IMR-90 (cell line): ENCODE measurements at regions not wholly inside any gene's neighbourhood (a gene's known extent, or its start where the extent isn't known, plus 50 kb on each side); places are given as distances from the start of the nearest gene placed in this dataset.

Source experiments
- ATAC-seq: fragments of 200-7000 bp; cut with Tn5 transposase; 2 replicates; pipeline ENCODE4 v1.9.1; 2020; ENCODE audit warnings: low read depth, mild to moderate bottlenecking, moderate library complexity
- BruUV-seq: library from RNA; stranded (reverse); fragments of 400-500 nt; replicated peaks from 2 replicates; lab custom pipeline; 2021; lab: Mats Ljungman, UMichigan
- CTCF ChIA-PET: fragments of 300-600 bp; formaldehyde crosslinking; extraction: SDS; loops from one replicate; lab custom pipeline; 2021; ENCODE audit warnings: antibody characterized with exemption; lab: Yijun Ruan, JAX
- POLR2A ChIA-PET: fragments of 300-600 bp; sonication (Branson Sonifier 250); formaldehyde crosslinking; loops from one replicate; lab custom pipeline; 2022; ENCODE audit warnings: antibody characterized with exemption; ENCODE audit not compliant: unreplicated experiment; lab: Charles Lee
- DNase-seq: peaks from one replicate; pipeline ENCODE4 v3.0.0; 2013
- H2AFZ ChIP-seq: replicated peaks from 2 replicates; pipeline ENCODE3; 2013; ENCODE audit warnings: low read length, mild to moderate bottlenecking; ENCODE audit not compliant: poor library complexity
- H2AK5ac ChIP-seq: 2 replicates; pipeline ENCODE4 v1.6.1; 2013; ENCODE audit warnings: low read depth, low read length, inconsistent platforms
- H2AK9ac ChIP-seq: replicated peaks from 2 replicates; pipeline ENCODE3; 2013; ENCODE audit warnings: mild to moderate bottlenecking, low read depth, low read length, moderate library complexity; ENCODE audit not compliant: poor library complexity
- H2BK120ac ChIP-seq: 2 replicates; pipeline ENCODE4 v1.6.1; 2013; ENCODE audit warnings: low read depth, low read length, inconsistent platforms
- H2BK15ac ChIP-seq: 3 replicates; pipeline ENCODE4 v1.6.1; 2013; ENCODE audit warnings: low read depth, low read length, inconsistent platforms
- H2BK20ac ChIP-seq: 2 replicates; pipeline ENCODE4 v1.6.1; 2013; ENCODE audit warnings: low read depth, mild to moderate bottlenecking, inconsistent platforms, low read length, moderate library complexity
- H2BK5ac ChIP-seq: 2 replicates; pipeline ENCODE4 v1.6.1; 2013; ENCODE audit warnings: mild to moderate bottlenecking, low read depth, low read length, inconsistent platforms; ENCODE audit not compliant: poor library complexity, severe bottlenecking
- H3K14ac ChIP-seq: replicated peaks from 2 replicates; pipeline ENCODE4 v1.6.1; 2013; ENCODE audit warnings: low read depth, low read length, inconsistent platforms
- H3K18ac ChIP-seq: 2 replicates; pipeline ENCODE4 v1.6.1; 2013; ENCODE audit warnings: low read depth, low read length, control low read depth
- H3K23ac ChIP-seq: 2 replicates; pipeline ENCODE4 v1.6.1; 2013; ENCODE audit warnings: low read depth, low read length, inconsistent platforms
- H3K27ac ChIP-seq: 2 replicates; pipeline ENCODE4 v1.5.1; 2013; ENCODE audit warnings: mild to moderate bottlenecking, control low read depth, low read length; ENCODE audit not compliant: insufficient read depth
- H3K27me3 ChIP-seq: 2 replicates; pipeline ENCODE4 v1.6.1; 2013; ENCODE audit warnings: low read length; ENCODE audit not compliant: control insufficient read depth, insufficient read depth
- H3K36me3 ChIP-seq: 2 replicates; pipeline ENCODE4 v1.6.1; 2013; ENCODE audit warnings: low read length, mixed read lengths; ENCODE audit not compliant: control insufficient read depth, insufficient read depth
- H3K4ac ChIP-seq: 2 replicates; pipeline ENCODE4 v1.6.1; 2013; ENCODE audit warnings: low read depth, low read length, inconsistent platforms
- H3K4me1 ChIP-seq: 2 replicates; pipeline ENCODE4 v1.6.1; 2013; ENCODE audit warnings: low read length, mixed read lengths; ENCODE audit not compliant: control insufficient read depth, insufficient read depth
- H3K4me2 ChIP-seq: 2 replicates; pipeline ENCODE4 v1.6.1; 2013; ENCODE audit warnings: low read depth, mild to moderate bottlenecking, control low read depth, low read length, moderate library complexity
- H3K4me3 ChIP-seq: 2 replicates; pipeline ENCODE4 v1.5.1; 2013; ENCODE audit warnings: low read depth, mild to moderate bottlenecking, control low read depth, low read length, moderate library complexity; ENCODE audit not compliant: insufficient read depth
- H3K56ac ChIP-seq: 2 replicates; pipeline ENCODE4 v1.6.1; 2013; ENCODE audit warnings: low read length, inconsistent platforms; ENCODE audit not compliant: insufficient read depth; ENCODE audit errors: extremely low read depth
- H3K79me1 ChIP-seq, 2 experiments: 2 replicates each; pipeline ENCODE4 v1.6.1; 2013; ENCODE audit warnings: low read length in 2 of 2, inconsistent platforms in 1 of 2, low read depth in 1 of 2
- H3K9ac ChIP-seq: 2 replicates; pipeline ENCODE4 v1.6.1; 2013; ENCODE audit warnings: low read depth, low read length, control low read depth
- H3K9me1 ChIP-seq: 2 replicates; pipeline ENCODE4 v1.6.1; 2013; ENCODE audit warnings: low read length, inconsistent platforms; ENCODE audit not compliant: insufficient read depth
- H3K9me3 ChIP-seq: 2 replicates; pipeline ENCODE4 v1.6.1; 2013; ENCODE audit warnings: low read length; ENCODE audit not compliant: control insufficient read depth, insufficient read depth
- H4K20me1 ChIP-seq: 2 replicates; pipeline ENCODE4 v1.6.1; 2013; ENCODE audit warnings: low read length, inconsistent platforms; ENCODE audit not compliant: insufficient read depth
- H4K5ac ChIP-seq: 2 replicates; pipeline ENCODE4 v1.6.1; 2013; ENCODE audit warnings: mild to moderate bottlenecking, low read depth, low read length, control low read depth
- H4K8ac ChIP-seq, 2 experiments: 2 replicates each; pipeline ENCODE4 v1.6.1; 2013; ENCODE audit warnings: low read depth in 2 of 2, low read length in 2 of 2, control low read depth in 1 of 2, inconsistent platforms in 1 of 2
- H4K91ac ChIP-seq: 2 replicates; pipeline ENCODE4 v1.6.1; 2013; ENCODE audit warnings: low read depth, low read length, inconsistent platforms; ENCODE audit not compliant: insufficient read depth
- BHLHE40 ChIP-seq: fragments of 150-350 bp; IDR thresholded peaks from 2 replicates; pipeline ENCODE4 v1.6.1; 2016; ENCODE audit warnings: mild to moderate bottlenecking, low read depth, low read length
- CEBPB ChIP-seq: IDR thresholded peaks from 2 replicates; pipeline ENCODE4 v1.6.1; 2012; ENCODE audit warnings: low read depth, low read length, improper control_type of control experiment
- CHD1 ChIP-seq: IDR thresholded peaks from 2 replicates; pipeline ENCODE4 v1.6.1; 2012; ENCODE audit warnings: low read depth, low read length, improper control_type of control experiment
- FOS ChIP-seq: fragments of 150-350 bp; IDR thresholded peaks from 2 replicates; pipeline ENCODE4 v1.6.1; 2016; ENCODE audit warnings: low read depth, low read length
- MAFK ChIP-seq: IDR thresholded peaks from 2 replicates; pipeline ENCODE4 v1.6.1; 2012; ENCODE audit warnings: low read depth, low read length, improper control_type of control experiment
- MAZ ChIP-seq: IDR thresholded peaks from 2 replicates; pipeline ENCODE4 v1.6.1; 2012; ENCODE audit warnings: low read depth, mild to moderate bottlenecking, low read length, improper control_type of control experiment, moderate library complexity, borderline replicate concordance
- MXI1 ChIP-seq: IDR thresholded peaks from 2 replicates; pipeline ENCODE4 v1.6.1; 2012; ENCODE audit warnings: low read depth, mild to moderate bottlenecking, low read length, moderate library complexity, borderline replicate concordance
- NFE2L2 ChIP-seq: fragments of 150-350 bp; IDR thresholded peaks from 2 replicates; pipeline ENCODE4 v1.6.1; 2016; ENCODE audit warnings: low read depth, mild to moderate bottlenecking, low read length
- RAD21 ChIP-seq: IDR thresholded peaks from 2 replicates; pipeline ENCODE4 v1.6.1; 2012; ENCODE audit warnings: low read length, improper control_type of control experiment
- RCOR1 ChIP-seq: IDR thresholded peaks from 2 replicates; pipeline ENCODE4 v1.6.1; 2012; ENCODE audit warnings: mild to moderate bottlenecking, low read length, improper control_type of control experiment; ENCODE audit not compliant: insufficient replicate concordance
- SMC3 ChIP-seq: fragments of 150-350 bp; IDR thresholded peaks from 2 replicates; pipeline ENCODE4 v1.6.1; 2016; ENCODE audit warnings: low read depth, mild to moderate bottlenecking, antibody characterized with exemption, low read length, moderate library complexity
- WGBS, 2 experiments: methylation state at CpG; one replicate each; pipeline versions ENCODE4 v1.1.5 to v1.1.7; 2013; ENCODE audit warnings: missing lambda C conversion rate in 2 of 2; ENCODE audit not compliant: insufficient read length in 1 of 2; ENCODE audit errors: extremely low coverage in 2 of 2; 5-methylcytosine and 5-hydroxymethylcytosine counted together
- dilution Hi-C: fragments of 300-500 bp; cut with HindIII; formaldehyde crosslinking; loops from one replicate; pipeline ENCODE4 v1.14.3; 2018; ENCODE audit warnings: low sequenced_read_pairs; ENCODE audit not compliant: unreplicated experiment
- in situ Hi-C: fragments of 300-500 bp; cut with MboI; formaldehyde crosslinking; loops from 3 replicates; pipeline ENCODE4 v1.14.3; 2019; ENCODE audit warnings: low sequenced_read_pairs, inconsistent platforms, mixed read lengths
- intact Hi-C: fragments of 100-400 bp; cut with micrococcal nuclease; formaldehyde crosslinking; loops from 2 replicates; pipeline ENCODE4 v1.10.0; 2022
- TF ChIP-seq, protein P1 (sequence below): conservative IDR thresholded peaks from 2 replicates; pipeline ENCODE4 v1.5.1; 2012; ENCODE audit warnings: mild to moderate bottlenecking, low read depth, low read length, improper control_type of control experiment
- TF ChIP-seq, protein P2 (sequence below): fragments of 150-350 bp; IDR thresholded peaks from 2 replicates; pipeline ENCODE4 v1.6.1; 2017; ENCODE audit warnings: mild to moderate bottlenecking, antibody characterized with exemption, low read length, low read depth

DNA sequence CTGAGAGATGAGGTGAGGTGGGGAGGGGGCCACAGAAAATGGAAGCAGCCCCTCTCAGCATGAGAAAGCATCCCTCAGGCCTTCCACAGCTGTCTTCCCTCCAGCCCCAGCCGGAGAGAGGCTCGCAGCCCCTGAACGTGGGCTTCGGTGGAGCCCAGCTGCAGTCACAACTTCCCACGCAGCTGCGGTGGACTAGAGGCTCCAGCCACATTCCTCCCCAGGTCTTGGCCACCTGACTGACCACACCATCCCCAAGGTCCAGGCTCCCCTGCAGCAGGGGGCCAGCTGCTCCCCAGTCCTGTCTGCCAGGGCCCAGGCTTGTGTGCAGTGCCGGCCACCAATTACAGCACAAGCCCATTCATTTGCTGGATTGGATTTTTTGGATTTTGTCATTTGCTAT, 212.3 kb upstream of the BCOR start:
- in situ Hi-C loops, result no loop called here

More for the DNA sequence above, 212.3 kb upstream of the BCOR start:
- no peak overlapping the region for H2BK20ac ChIP-seq
- no peak overlapping the region for H2AK9ac ChIP-seq
- no peak overlapping the region for H3K18ac ChIP-seq
- no peak overlapping the region for H3K4me3 ChIP-seq
- no peaks in the 10 kb centered on the region for H3K36me3 ChIP-seq
- H4K5ac ChIP-seq, result no peak overlapping the region
- no peak overlapping the region for H3K4me2 ChIP-seq
- H3K27ac ChIP-seq, result no peak overlapping the region
- no peak overlapping the region for H3K4ac ChIP-seq
- DNase-seq, result no peak
- dilution Hi-C loops, result no loop called here
- H2AK5ac ChIP-seq, result no peak overlapping the region
- ChIA-PET CTCF (no interaction called here), POLR2A (no interaction called here)
- no peak overlapping the region for H3K23ac ChIP-seq
- H3K9me1 ChIP-seq, result no peaks in the 10 kb centered on the region
- intact Hi-C loops, result no loop called here
- no peak for TF ChIP-seq MAFK
- no peak for TF ChIP-seq MXI1
- no peak for TF ChIP-seq RAD21
- no peak for TF ChIP-seq MAZ
- TF ChIP-seq NFE2L2, result no peak
- no peak for TF ChIP-seq CEBPB
- TF ChIP-seq, protein P1, sequence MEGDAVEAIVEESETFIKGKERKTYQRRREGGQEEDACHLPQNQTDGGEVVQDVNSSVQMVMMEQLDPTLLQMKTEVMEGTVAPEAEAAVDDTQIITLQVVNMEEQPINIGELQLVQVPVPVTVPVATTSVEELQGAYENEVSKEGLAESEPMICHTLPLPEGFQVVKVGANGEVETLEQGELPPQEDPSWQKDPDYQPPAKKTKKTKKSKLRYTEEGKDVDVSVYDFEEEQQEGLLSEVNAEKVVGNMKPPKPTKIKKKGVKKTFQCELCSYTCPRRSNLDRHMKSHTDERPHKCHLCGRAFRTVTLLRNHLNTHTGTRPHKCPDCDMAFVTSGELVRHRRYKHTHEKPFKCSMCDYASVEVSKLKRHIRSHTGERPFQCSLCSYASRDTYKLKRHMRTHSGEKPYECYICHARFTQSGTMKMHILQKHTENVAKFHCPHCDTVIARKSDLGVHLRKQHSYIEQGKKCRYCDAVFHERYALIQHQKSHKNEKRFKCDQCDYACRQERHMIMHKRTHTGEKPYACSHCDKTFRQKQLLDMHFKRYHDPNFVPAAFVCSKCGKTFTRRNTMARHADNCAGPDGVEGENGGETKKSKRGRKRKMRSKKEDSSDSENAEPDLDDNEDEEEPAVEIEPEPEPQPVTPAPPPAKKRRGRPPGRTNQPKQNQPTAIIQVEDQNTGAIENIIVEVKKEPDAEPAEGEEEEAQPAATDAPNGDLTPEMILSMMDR, result no peak
- TF ChIP-seq SMC3, result no peak
- TF ChIP-seq, protein P2, sequence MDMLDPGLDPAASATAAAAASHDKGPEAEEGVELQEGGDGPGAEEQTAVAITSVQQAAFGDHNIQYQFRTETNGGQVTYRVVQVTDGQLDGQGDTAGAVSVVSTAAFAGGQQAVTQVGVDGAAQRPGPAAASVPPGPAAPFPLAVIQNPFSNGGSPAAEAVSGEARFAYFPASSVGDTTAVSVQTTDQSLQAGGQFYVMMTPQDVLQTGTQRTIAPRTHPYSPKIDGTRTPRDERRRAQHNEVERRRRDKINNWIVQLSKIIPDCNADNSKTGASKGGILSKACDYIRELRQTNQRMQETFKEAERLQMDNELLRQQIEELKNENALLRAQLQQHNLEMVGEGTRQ, result no peak
- no peak for TF ChIP-seq RCOR1
- no peak for TF ChIP-seq BHLHE40
- TF ChIP-seq CHD1, result no peak
- TF ChIP-seq FOS, result no peak
- H2AFZ ChIP-seq, result no peak overlapping the region
- H2BK120ac ChIP-seq, result no peak overlapping the region
- H3K9me3 ChIP-seq, result peaks cover 2% of the 10 kb centered on the region; the same call in 1 of the 2 replicates
- no peaks in the 10 kb centered on the region for H3K79me1 ChIP-seq
- WGBS, 2 experiments, result 82% methylated on average over 4 of the region's 7 CpGs; no CpG with 5 or more reads in 1 of the 2 experiments
- no peak overlapping the region for H2BK5ac ChIP-seq
- no peaks in the 10 kb centered on the region for H4K20me1 ChIP-seq
- H3K9ac ChIP-seq, result no peak overlapping the region
- no TSS peak for BruUV-seq
- ATAC-seq, result no peak
- H3K14ac ChIP-seq, result no peak overlapping the region
- no peak overlapping the region for H4K91ac ChIP-seq
- no peak overlapping the region for H2BK15ac ChIP-seq
- H4K8ac ChIP-seq, result no peak overlapping the region
- H3K4me1 ChIP-seq, result no peaks in the 10 kb centered on the region
- H3K27me3 ChIP-seq, result peaks cover 13% of the 10 kb centered on the region; the same call in 1 of the 2 replicates
- H3K56ac ChIP-seq, result no peak overlapping the region
